Calu3 (cell line): ENCODE measurements at regions not wholly inside any gene's neighbourhood (a gene's known extent, or its start where the extent isn't known, plus 50 kb on each side); places are given as distances from the start of the nearest gene placed in this dataset.

Experiments
- BruUV-seq: library from RNA; stranded (reverse); fragments of 400-500 nt; replicated peaks from 2 replicates; lab custom pipeline; 2021; lab: Mats Ljungman, UMichigan
- CTCF ChIA-PET: fragments of 300-600 bp; sonication (Branson Sonifier 250); formaldehyde crosslinking; loops from one replicate; lab custom pipeline; 2022; ENCODE audit warnings: antibody characterized with exemption; lab: Charles Lee
- DNase-seq: peaks from one replicate; pipeline ENCODE4 v3.0.0; 2022
- H3K27ac Mint-ChIP-seq: one replicate; pipeline ENCODE4 v1.8.0; 2022; ENCODE audit warnings: mixed read lengths; ENCODE audit not compliant: unreplicated experiment
- H3K27me3 Mint-ChIP-seq: one replicate; pipeline ENCODE4 v1.8.0; 2022; ENCODE audit warnings: mixed read lengths; ENCODE audit not compliant: unreplicated experiment
- H3K36me3 Mint-ChIP-seq: one replicate; pipeline ENCODE4 v1.8.0; 2022; ENCODE audit warnings: mild to moderate bottlenecking, moderate library complexity, mixed read lengths; ENCODE audit not compliant: insufficient read depth, unreplicated experiment
- H3K4me1 Mint-ChIP-seq: one replicate; pipeline ENCODE4 v1.8.0; 2022; ENCODE audit warnings: mild to moderate bottlenecking, low read depth, mixed read lengths; ENCODE audit not compliant: unreplicated experiment
- H3K4me3 Mint-ChIP-seq: one replicate; pipeline ENCODE4 v1.8.0; 2022; ENCODE audit warnings: mild to moderate bottlenecking, low read depth, moderate library complexity, mixed read lengths; ENCODE audit not compliant: unreplicated experiment
- H3K9me3 Mint-ChIP-seq: one replicate; pipeline ENCODE4 v1.8.0; 2022; ENCODE audit warnings: low read depth, mixed read lengths; ENCODE audit not compliant: unreplicated experiment
- CTCF ChIP-seq: fragments of 200-600 bp; IDR thresholded peaks from one replicate; pipeline ENCODE4 v1.8.0; 2022; ENCODE audit warnings: antibody characterized with exemption; ENCODE audit not compliant: unreplicated experiment
- intact Hi-C: fragments of 100-400 bp; cut with micrococcal nuclease; formaldehyde crosslinking; loops from one replicate; pipeline ENCODE4 v1.10.0; 2022; ENCODE audit not compliant: unreplicated experiment

- CTCF ChIA-PET = no interaction called here
- no peaks in the 10 kb centered on the region for H3K9me3 Mint-ChIP-seq
- DNase-seq = no peak
- H3K4me1 Mint-ChIP-seq = peaks cover 12% of the 10 kb centered on the region
- no peak overlapping the region for H3K4me3 Mint-ChIP-seq
- BruUV-seq = no TSS peak
- TF ChIP-seq CTCF = no peak
- H3K27me3 Mint-ChIP-seq = no peaks in the 10 kb centered on the region
- H3K36me3 Mint-ChIP-seq = peaks cover 8% of the 10 kb centered on the region
- H3K27ac Mint-ChIP-seq = no peak overlapping the region
- intact Hi-C loops = loop anchor here (5.0 kb wide), 1 partner anchor 34 kb away; no protein-coding TSS in a partner anchor
Observed at GRCh38 chr4:74548561-74548960, 103.6 kb downstream of the AREG start.

DNA sequence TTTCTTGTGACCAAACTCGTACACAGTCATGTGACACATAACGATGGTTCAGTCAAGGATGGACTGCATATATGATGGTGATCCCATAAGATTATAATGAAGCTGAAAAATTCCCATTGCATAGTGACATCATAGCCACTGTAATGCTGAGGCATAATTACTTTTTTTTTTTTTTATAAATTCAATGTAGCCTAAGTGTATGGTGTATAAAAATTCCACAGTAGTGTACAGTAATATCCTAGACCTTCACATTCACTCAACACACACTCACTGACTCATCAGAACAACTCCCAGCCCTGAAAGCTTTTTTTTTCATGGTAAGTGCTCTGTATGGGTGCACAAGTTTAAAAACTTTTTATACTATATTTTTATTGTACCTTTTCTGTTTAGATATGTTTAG lies 105.0 kb downstream of the AREG start:
- CTCF ChIA-PET = interaction anchor here (0.7 kb wide), 1 partner anchor 216 kb away, joined by 3 read pairs; no protein-coding TSS in a partner anchor
- intact Hi-C loops = loop anchor here (5.0 kb wide), 1 partner anchor 32 kb away; no protein-coding TSS in a partner anchor
- TF ChIP-seq CTCF = no peak
- H3K4me1 Mint-ChIP-seq = peaks cover 12% of the 10 kb centered on the region
- H3K36me3 Mint-ChIP-seq = peaks cover 8% of the 10 kb centered on the region
- no peak for DNase-seq
- no peaks in the 10 kb centered on the region for H3K27me3 Mint-ChIP-seq
- H3K9me3 Mint-ChIP-seq = no peaks in the 10 kb centered on the region
- no peak overlapping the region for H3K4me3 Mint-ChIP-seq
- no peak overlapping the region for H3K27ac Mint-ChIP-seq
- BruUV-seq = no TSS peak

- H3K4me3 Mint-ChIP-seq = no peak overlapping the region
- H3K9me3 Mint-ChIP-seq = no peaks in the 10 kb centered on the region
- no peak overlapping the region for H3K27ac Mint-ChIP-seq
- no peaks in the 10 kb centered on the region for H3K4me1 Mint-ChIP-seq
- no peak for TF ChIP-seq CTCF
- intact Hi-C loops = no loop called here
- no peaks in the 10 kb centered on the region for H3K36me3 Mint-ChIP-seq
- BruUV-seq = no TSS peak
- CTCF ChIA-PET = no interaction called here
- no peak for DNase-seq
- H3K27me3 Mint-ChIP-seq = no peaks in the 10 kb centered on the region
Observed at GRCh38 chr4:74555231-74555630, 110.3 kb downstream of the AREG start.

GRCh38 chr4:74555843-74556242 lies 110.9 kb downstream of the AREG start:
- BruUV-seq = no TSS peak
- Mint-ChIP-seq H3K4me3 (no peak overlapping the region), H3K4me1 (no peaks in the 10 kb centered on the region), H3K27ac (no peak overlapping the region), H3K36me3 (no peaks in the 10 kb centered on the region), H3K27me3 (no peaks in the 10 kb centered on the region), H3K9me3 (no peaks in the 10 kb centered on the region)
- intact Hi-C loops = no loop called here
- CTCF ChIA-PET = no interaction called here
- DNase-seq = no peak
- no peak for TF ChIP-seq CTCF
